GM19397 (cell line): ENCODE measurements at regions not wholly inside any gene's neighbourhood (a gene's known extent, or its start where the extent isn't known, plus 50 kb on each side); places are given as distances from the start of the nearest gene placed in this dataset.

Experiments
- ATAC-seq: cut with Tn5 transposase; IDR thresholded peaks from one replicate; pipeline ENCODE4 v1.9.1; 2021; ENCODE audit warnings: mild to moderate bottlenecking, moderate library complexity; ENCODE audit not compliant: unreplicated experiment

GRCh38 chr16:65224471-65224870 lies 102.6 kb upstream of the CDH11 start:
- no peak for ATAC-seq

GRCh38 chr16:65223335-65223734 lies 101.5 kb upstream of the CDH11 start:
- ATAC-seq, result no peak

GRCh38 chr16:65222536-65222935 lies 100.7 kb upstream of the CDH11 start:
- ATAC-seq, result no peak

GRCh38 chr16:65222049-65222448 lies 100.2 kb upstream of the CDH11 start:
- ATAC-seq, result no peak

GRCh38 chr16:65219786-65220185 lies 97.9 kb upstream of the CDH11 start:
- no peak for ATAC-seq

GRCh38 chr16:65218348-65218747 lies 96.5 kb upstream of the CDH11 start:
- no peak for ATAC-seq

GRCh38 chr16:65213866-65214595 lies 92.2 kb upstream of the CDH11 start:
- no peak for ATAC-seq

- ATAC-seq, result no peak
These were observed 90.9 kb upstream of the CDH11 start for GRCh38 chr16:65212791-65213190.

GRCh38 chr16:65212240-65212639 lies 90.4 kb upstream of the CDH11 start:
- no peak for ATAC-seq

GRCh38 chr16:65202461-65202860 lies 80.6 kb upstream of the CDH11 start:
- ATAC-seq, result no peak

GRCh38 chr16:65201511-65201910 lies 79.6 kb upstream of the CDH11 start:
- ATAC-seq, result no peak

GRCh38 chr16:65200857-65201256 lies 79.0 kb upstream of the CDH11 start:
- no peak for ATAC-seq

GRCh38 chr16:65200156-65200773 lies 78.4 kb upstream of the CDH11 start:
- ATAC-seq, result no peak

GRCh38 chr16:65196420-65197075 lies 74.7 kb upstream of the CDH11 start:
- no peak for ATAC-seq

- no peak for ATAC-seq
These were observed 74.1 kb upstream of the CDH11 start for GRCh38 chr16:65195998-65196397.

- no peak for ATAC-seq
These were observed 63.4 kb upstream of the CDH11 start for GRCh38 chr16:65185241-65185778.

GRCh38 chr16:65181071-65181561 lies 59.3 kb upstream of the CDH11 start:
- ATAC-seq, result no peak

GRCh38 chr16:65178151-65178550 lies 56.3 kb upstream of the CDH11 start:
- no peak for ATAC-seq

GRCh38 chr16:65176603-65177002 lies 54.7 kb upstream of the CDH11 start:
- no peak for ATAC-seq

GRCh38 chr16:65172356-65172755 lies 50.5 kb upstream of the CDH11 start:
- ATAC-seq, result no peak
